HL-60/S4 treated with phorbol 12-myristate 13-acetate at 8.2 ng/mL for 4 days and 3 days (cell line): ENCODE measurements at regions not wholly inside any gene's neighbourhood (a gene's known extent, or its start where the extent isn't known, plus 50 kb on each side); places are given as distances from the start of the nearest gene placed in this dataset.

Source experiments
- in situ Hi-C: fragments of 300-500 bp; cut with MboI; formaldehyde crosslinking; loops from 2 replicates; pipeline ENCODE4 v1.15.0; 2022; ENCODE audit warnings: low sequenced_read_pairs

- in situ Hi-C loops, result no loop called here
Observed at GRCh38 chr14:21735639-21736307, 62.2 kb upstream of the OR4E1 start.

GRCh38 chr14:21735200-21735599 lies 61.6 kb upstream of the OR4E1 start:
- in situ Hi-C loops, result no loop called here

GRCh38 chr14:21734457-21735074 lies 60.9 kb upstream of the OR4E1 start:
- in situ Hi-C loops, result no loop called here

GRCh38 chr14:21729703-21730233 lies 56.1 kb upstream of the OR4E1 start:
- in situ Hi-C loops, result no loop called here

- in situ Hi-C loops, result no loop called here
Observed at GRCh38 chr14:21725250-21725649, 51.6 kb upstream of the OR4E1 start.

- in situ Hi-C loops, result no loop called here
Observed at GRCh38 chr14:21724090-21724973, 50.7 kb upstream of the OR4E1 start.

- in situ Hi-C loops, result no loop called here
Observed at GRCh38 chr14:21723431-21724045, 49.9 kb upstream of the OR4E1 start.
